WTC11 (cell line): ENCODE measurements at regions not wholly inside any gene's neighbourhood (a gene's known extent, or its start where the extent isn't known, plus 50 kb on each side); places are given as distances from the start of the nearest gene placed in this dataset.

Source experiments
- ATAC-seq: fragments of 200-7000 bp; cut with Tn5 transposase; 2 replicates; pipeline ENCODE4 v1.10.0; 2021; ENCODE audit warnings: mild to moderate bottlenecking, moderate library complexity
- CTCF ChIA-PET: fragments of 300-600 bp; sonication (Branson Sonifier 250); formaldehyde crosslinking; loops from one replicate; lab custom pipeline; 2021; ENCODE audit warnings: antibody characterized with exemption; lab: Charles Lee
- POLR2A ChIA-PET: fragments of 350-600 bp; sonication (Branson Sonifier 250); formaldehyde crosslinking; loops from one replicate; lab custom pipeline; 2021; ENCODE audit warnings: antibody characterized with exemption; lab: Charles Lee
- DNase-seq: peaks from one replicate; pipeline ENCODE4 v3.0.0; 2021; ENCODE audit warnings: low spot score
- H3K27ac Mint-ChIP-seq: 2 replicates; pipeline ENCODE4 v1.8.0; 2021; ENCODE audit warnings: mixed read lengths
- H3K27me3 Mint-ChIP-seq: 2 replicates; pipeline ENCODE4 v1.8.0; 2021; ENCODE audit warnings: low read depth, mild to moderate bottlenecking, moderate library complexity, mixed read lengths
- H3K36me3 Mint-ChIP-seq: 2 replicates; pipeline ENCODE4 v1.8.0; 2021; ENCODE audit warnings: mixed read lengths
- H3K4me1 Mint-ChIP-seq: 2 replicates; pipeline ENCODE4 v1.8.0; 2022; ENCODE audit warnings: mixed read lengths
- H3K4me3 Mint-ChIP-seq: 2 replicates; pipeline ENCODE4 v1.8.0; 2021; ENCODE audit warnings: mild to moderate bottlenecking, moderate library complexity, mixed read lengths
- H3K9me3 Mint-ChIP-seq: 2 replicates; pipeline ENCODE4 v1.8.0; 2021; ENCODE audit warnings: mixed read lengths
- ATF6 ChIP-seq: sonication (generic); formaldehyde crosslinking; IDR thresholded peaks from 2 replicates; pipeline ENCODE4 v1.8.1; 2023; ENCODE audit warnings: mild to moderate bottlenecking, missing genetic modification reagents
- EMX1 ChIP-seq: fragments of 250-450 bp; sonication (Bioruptor Pico); IDR thresholded peaks from 2 replicates; pipeline ENCODE4 v1.8.0; 2021; ENCODE audit warnings: mild to moderate bottlenecking
- GRHL2 ChIP-seq: fragments of 250-450 bp; sonication (Bioruptor Pico); IDR thresholded peaks from 2 replicates; pipeline ENCODE4 v1.8.0; 2022; ENCODE audit warnings: mild to moderate bottlenecking, moderate library complexity; ENCODE audit not compliant: insufficient replicate concordance, severe bottlenecking
- GTF2I ChIP-seq: fragments of 250-450 bp; sonication (Bioruptor Pico); conservative IDR thresholded peaks from 2 replicates; pipeline ENCODE4 v1.4.0; 2021; ENCODE audit warnings: mild to moderate bottlenecking
- JAZF1 ChIP-seq: fragments of 250-450 bp; sonication (Bioruptor Pico); IDR thresholded peaks from 2 replicates; pipeline ENCODE4 v1.9.0; 2021; ENCODE audit warnings: moderate library complexity, mild to moderate bottlenecking, inconsistent platforms
- NFATC4 ChIP-seq: fragments of 250-450 bp; sonication (Bioruptor Pico); IDR thresholded peaks from 2 replicates; pipeline ENCODE4 v1.9.0; 2021; ENCODE audit warnings: mild to moderate bottlenecking
- PREB ChIP-seq: sonication (generic); formaldehyde crosslinking; IDR thresholded peaks from 2 replicates; pipeline ENCODE4 v1.8.1; 2022; ENCODE audit warnings: mild to moderate bottlenecking, missing genetic modification reagents, moderate library complexity, borderline replicate concordance
- RORB ChIP-seq: fragments of 250-450 bp; sonication (Bioruptor Pico); IDR thresholded peaks from 2 replicates; pipeline ENCODE4 v1.9.0; 2021; ENCODE audit warnings: mild to moderate bottlenecking
- TCF7 ChIP-seq: sonication (generic); formaldehyde crosslinking; IDR thresholded peaks from 2 replicates; pipeline ENCODE4 v1.8.0; 2022; ENCODE audit warnings: mild to moderate bottlenecking, low read depth, missing genetic modification reagents, moderate library complexity
- USF1 ChIP-seq: sonication (generic); formaldehyde crosslinking; IDR thresholded peaks from 2 replicates; pipeline ENCODE4 v1.8.0; 2022; ENCODE audit warnings: mild to moderate bottlenecking, missing genetic modification reagents
- USF2 ChIP-seq: sonication (generic); formaldehyde crosslinking; IDR thresholded peaks from 2 replicates; pipeline ENCODE4 v1.8.1; 2023; ENCODE audit warnings: mild to moderate bottlenecking, missing genetic modification reagents, moderate library complexity
- ZNF232 ChIP-seq: sonication (generic); formaldehyde crosslinking; IDR thresholded peaks from 2 replicates; pipeline ENCODE4 v1.8.0; 2022; ENCODE audit warnings: mild to moderate bottlenecking, missing genetic modification reagents
- ZNF416 ChIP-seq: fragments of 250-450 bp; sonication (Bioruptor Pico); IDR thresholded peaks from 2 replicates; pipeline ENCODE4 v1.9.0; 2021; ENCODE audit warnings: mild to moderate bottlenecking, inconsistent platforms
- ZNF671 ChIP-seq: fragments of 250-450 bp; sonication (Bioruptor Pico); IDR thresholded peaks from 2 replicates; pipeline ENCODE4 v1.8.0; 2021; ENCODE audit warnings: mild to moderate bottlenecking
- ZSCAN18 ChIP-seq: fragments of 250-450 bp; sonication (Bioruptor Pico); IDR thresholded peaks from 2 replicates; pipeline ENCODE4 v2.1.2; 2022; ENCODE audit warnings: mild to moderate bottlenecking, moderate library complexity
- TF ChIP-seq, protein P1 (sequence below): sonication (generic); formaldehyde crosslinking; IDR thresholded peaks from 2 replicates; pipeline ENCODE4 v1.8.1; 2023; ENCODE audit warnings: mild to moderate bottlenecking, moderate library complexity, missing genetic modification reagents
- TF ChIP-seq, protein P2 (sequence below): sonication (generic); formaldehyde crosslinking; IDR thresholded peaks from 2 replicates; pipeline ENCODE4 v1.8.1; 2023; ENCODE audit warnings: mild to moderate bottlenecking, missing genetic modification reagents, moderate library complexity
- TF ChIP-seq, protein P3 (sequence below): sonication (generic); formaldehyde crosslinking; IDR thresholded peaks from 2 replicates; pipeline ENCODE4 v1.8.0; 2023; ENCODE audit warnings: missing genetic modification reagents
- TF ChIP-seq, protein P4 (sequence below): fragments of 250-450 bp; sonication (Bioruptor Pico); IDR thresholded peaks from 2 replicates; pipeline ENCODE4 v1.9.0; 2021; ENCODE audit warnings: mild to moderate bottlenecking

- H3K36me3 Mint-ChIP-seq, result peaks cover 58% of the 10 kb centered on the region
- H3K4me1 Mint-ChIP-seq, result no peaks in the 10 kb centered on the region
- POLR2A ChIA-PET, result interaction anchor here (0.7 kb wide), 1 partner anchor 719 kb away, joined by 4 read pairs; no protein-coding TSS in a partner anchor
- ATAC-seq (no peak), DNase-seq (no peak)
- no peak overlapping the region for H3K4me3 Mint-ChIP-seq
- peaks cover 85% of the 10 kb centered on the region for H3K9me3 Mint-ChIP-seq
- H3K27me3 Mint-ChIP-seq, result no peaks in the 10 kb centered on the region
- CTCF ChIA-PET, result no interaction called here
- no peak overlapping the region for H3K27ac Mint-ChIP-seq
- no peak for TF ChIP-seq NFATC4
- TF ChIP-seq PREB (CRISPR knock-in tag), result no peak
- TF ChIP-seq, protein P1, sequence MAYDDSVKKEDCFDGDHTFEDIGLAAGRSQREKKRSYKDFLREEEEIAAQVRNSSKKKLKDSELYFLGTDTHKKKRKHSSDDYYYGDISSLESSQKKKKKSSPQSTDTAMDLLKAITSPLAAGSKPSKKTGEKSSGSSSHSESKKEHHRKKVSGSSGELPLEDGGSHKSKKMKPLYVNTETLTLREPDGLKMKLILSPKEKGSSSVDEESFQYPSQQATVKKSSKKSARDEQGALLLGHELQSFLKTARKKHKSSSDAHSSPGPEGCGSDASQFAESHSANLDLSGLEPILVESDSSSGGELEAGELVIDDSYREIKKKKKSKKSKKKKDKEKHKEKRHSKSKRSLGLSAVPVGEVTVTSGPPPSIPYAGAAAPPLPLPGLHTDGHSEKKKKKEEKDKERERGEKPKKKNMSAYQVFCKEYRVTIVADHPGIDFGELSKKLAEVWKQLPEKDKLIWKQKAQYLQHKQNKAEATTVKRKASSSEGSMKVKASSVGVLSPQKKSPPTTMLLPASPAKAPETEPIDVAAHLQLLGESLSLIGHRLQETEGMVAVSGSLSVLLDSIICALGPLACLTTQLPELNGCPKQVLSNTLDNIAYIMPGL (CRISPR knock-in tag), result no peak
- TF ChIP-seq, protein P2, sequence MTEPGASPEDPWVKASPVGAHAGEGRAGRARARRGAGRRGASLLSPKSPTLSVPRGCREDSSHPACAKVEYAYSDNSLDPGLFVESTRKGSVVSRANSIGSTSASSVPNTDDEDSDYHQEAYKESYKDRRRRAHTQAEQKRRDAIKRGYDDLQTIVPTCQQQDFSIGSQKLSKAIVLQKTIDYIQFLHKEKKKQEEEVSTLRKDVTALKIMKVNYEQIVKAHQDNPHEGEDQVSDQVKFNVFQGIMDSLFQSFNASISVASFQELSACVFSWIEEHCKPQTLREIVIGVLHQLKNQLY (CRISPR knock-in tag), result no peak
- TF ChIP-seq GRHL2 (CRISPR knock-in tag), result no peak
- TF ChIP-seq USF1 (CRISPR knock-in tag), result no peak
- no peak for TF ChIP-seq USF2
- TF ChIP-seq RORB (CRISPR knock-in tag), result no peak
- TF ChIP-seq, all 79 proteins: peak for 0
These were observed 1396.6 kb upstream of the PABPC4L start for GRCh38 chr4:135598151-135598550.

DNA sequence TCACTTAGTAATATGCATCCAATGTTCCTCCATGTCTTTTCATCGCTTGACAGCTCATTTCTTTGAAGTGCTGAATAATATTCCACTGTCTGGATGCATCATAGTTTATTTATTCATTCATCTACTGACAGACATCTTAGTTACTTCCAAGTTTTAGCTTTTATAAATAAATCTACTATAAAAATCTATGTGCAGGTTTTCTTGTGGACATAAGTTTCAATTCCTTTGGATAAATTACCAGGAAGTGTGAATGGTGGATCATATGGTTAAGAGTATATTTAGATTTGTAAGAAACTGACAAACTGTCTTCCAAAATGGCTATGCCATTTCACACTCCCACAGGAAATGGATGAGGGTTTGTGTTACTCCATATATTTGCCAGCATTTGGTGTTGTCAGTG, 1392.9 kb upstream of the PABPC4L start:
- no peak overlapping the region for H3K4me3 Mint-ChIP-seq
- no peak for DNase-seq
- TF ChIP-seq EMX1 (CRISPR knock-in tag), result no peak
- peaks cover 36% of the 10 kb centered on the region for H3K36me3 Mint-ChIP-seq
- CTCF ChIA-PET, result no interaction called here
- no peaks in the 10 kb centered on the region for H3K4me1 Mint-ChIP-seq
- H3K27me3 Mint-ChIP-seq, result no peaks in the 10 kb centered on the region
- no peak for ATAC-seq
- POLR2A ChIA-PET, result no interaction called here
- H3K27ac Mint-ChIP-seq, result no peak overlapping the region
- H3K9me3 Mint-ChIP-seq, result peaks cover 53% of the 10 kb centered on the region

GRCh38 chr4:135575041-135575440, 1373.5 kb upstream of the PABPC4L start:
- no peaks in the 10 kb centered on the region for H3K27me3 Mint-ChIP-seq
- no peak overlapping the region for H3K27ac Mint-ChIP-seq
- no peaks in the 10 kb centered on the region for H3K9me3 Mint-ChIP-seq
- no peak overlapping the region for H3K4me3 Mint-ChIP-seq
- ATAC-seq, result no peak
- DNase-seq, result no peak
- H3K4me1 Mint-ChIP-seq, result peaks cover 6% of the 10 kb centered on the region
- CTCF ChIA-PET, result no interaction called here
- POLR2A ChIA-PET, result no interaction called here
- H3K36me3 Mint-ChIP-seq, result no peaks in the 10 kb centered on the region
- TF ChIP-seq ZNF232 (CRISPR knock-in tag) (no peak), ZSCAN18 (CRISPR knock-in tag) (no peak), ZNF416 (CRISPR knock-in tag) (no peak), ATF6 (CRISPR knock-in tag) (no peak), GTF2I (CRISPR knock-in tag) (no peak), JAZF1 (CRISPR knock-in tag) (no peak), TCF7 (no peak), ZNF671 (CRISPR knock-in tag) (no peak)
- TF ChIP-seq, protein P3, sequence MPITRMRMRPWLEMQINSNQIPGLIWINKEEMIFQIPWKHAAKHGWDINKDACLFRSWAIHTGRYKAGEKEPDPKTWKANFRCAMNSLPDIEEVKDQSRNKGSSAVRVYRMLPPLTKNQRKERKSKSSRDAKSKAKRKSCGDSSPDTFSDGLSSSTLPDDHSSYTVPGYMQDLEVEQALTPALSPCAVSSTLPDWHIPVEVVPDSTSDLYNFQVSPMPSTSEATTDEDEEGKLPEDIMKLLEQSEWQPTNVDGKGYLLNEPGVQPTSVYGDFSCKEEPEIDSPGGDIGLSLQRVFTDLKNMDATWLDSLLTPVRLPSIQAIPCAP (CRISPR knock-in tag), result no peak
- TF ChIP-seq, protein P4, sequence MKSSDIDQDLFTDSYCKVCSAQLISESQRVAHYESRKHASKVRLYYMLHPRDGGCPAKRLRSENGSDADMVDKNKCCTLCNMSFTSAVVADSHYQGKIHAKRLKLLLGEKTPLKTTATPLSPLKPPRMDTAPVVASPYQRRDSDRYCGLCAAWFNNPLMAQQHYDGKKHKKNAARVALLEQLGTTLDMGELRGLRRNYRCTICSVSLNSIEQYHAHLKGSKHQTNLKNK (CRISPR knock-in tag), result no peak
